Activated CD4-positive, alpha-beta T cell treated with anti-CD3 and anti-CD28 coated beads, Interleukin-2, amount 50 U/mL, for 16 hours (primary cell): ENCODE measurements at regions not wholly inside any gene's neighbourhood (a gene's known extent, or its start where the extent isn't known, plus 50 kb on each side); places are given as distances from the start of the nearest gene placed in this dataset.

Experiments
- DNase-seq: peaks from one replicate; pipeline ENCODE4 v3.0.0-alpha.2; 2020

- DNase-seq = no peak
Measured at GRCh38 chr16:82488460-82488859, 138.3 kb upstream of the CDH13 start.

GRCh38 chr16:82481455-82481854, 145.3 kb upstream of the CDH13 start:
- no peak for DNase-seq

GRCh38 chr16:82476786-82477185, 150.0 kb upstream of the CDH13 start:
- DNase-seq = no peak

- no peak for DNase-seq
Measured at GRCh38 chr16:82470620-82471152, 156.1 kb upstream of the CDH13 start.

- DNase-seq = no peak
Measured at GRCh38 chr16:82470016-82470415, 156.8 kb upstream of the CDH13 start.

GRCh38 chr16:82464187-82464586, 162.6 kb upstream of the CDH13 start:
- no peak for DNase-seq

- no peak for DNase-seq
Measured at GRCh38 chr16:82460766-82461165, 166.0 kb upstream of the CDH13 start.

GRCh38 chr16:82459580-82460256, 167.1 kb upstream of the CDH13 start:
- no peak for DNase-seq

- DNase-seq = peak; percentile 54
Measured at GRCh38 chr16:82456683-82457082, 170.1 kb upstream of the CDH13 start.

- DNase-seq = no peak
Measured at GRCh38 chr16:82454566-82454965, 172.2 kb upstream of the CDH13 start.

- DNase-seq = no peak
Measured at GRCh38 chr16:82454152-82454551, 172.6 kb upstream of the CDH13 start.

- DNase-seq = no peak
Measured at GRCh38 chr16:82452004-82452756, 174.6 kb upstream of the CDH13 start.

- no peak for DNase-seq
Measured at GRCh38 chr16:82451449-82451848, 175.3 kb upstream of the CDH13 start.

- DNase-seq = no peak
Measured at GRCh38 chr16:82440336-82440735, 186.4 kb upstream of the CDH13 start.

- no peak for DNase-seq
Measured at GRCh38 chr16:82439678-82440293, 187.0 kb upstream of the CDH13 start.

- DNase-seq = no peak
Measured at GRCh38 chr16:82433042-82433441, 193.7 kb upstream of the CDH13 start.

- DNase-seq = no peak
Measured at GRCh38 chr16:82432261-82432660, 194.5 kb upstream of the CDH13 start.

- no peak for DNase-seq
Measured at GRCh38 chr16:82425661-82426060, 201.1 kb upstream of the CDH13 start.

GRCh38 chr16:82421851-82422250, 204.9 kb upstream of the CDH13 start:
- no peak for DNase-seq

- no peak for DNase-seq
Measured at GRCh38 chr16:82419332-82419731, 207.4 kb upstream of the CDH13 start.

GRCh38 chr16:82414476-82414875, 212.3 kb upstream of the CDH13 start:
- DNase-seq = no peak

- no peak for DNase-seq
Measured at GRCh38 chr16:82412770-82413169, 214.0 kb upstream of the CDH13 start.

- DNase-seq = no peak
Measured at GRCh38 chr16:82405736-82406135, 221.0 kb upstream of the CDH13 start.
